ENCODE measurements at regions not wholly inside any gene's neighbourhood (a gene's known extent, or its start where the extent isn't known, plus 50 kb on each side); places are given as distances from the start of the nearest gene placed in this dataset.

GRCh38 chr10:21069278-21069677, 172.2 kb upstream of the NEBL start:
- DNase-seq (ENCODE audit: low spot score), result no peak
- Mint-ChIP-seq H3K27me3 (ENCODE audit: low read depth) (peaks cover 15% of the 10 kb centered on the region), H3K4me1 (ENCODE audit: low read depth) (peaks cover 8% of the 10 kb centered on the region), H3K27ac (ENCODE audit: unreplicated experiment) (no peak overlapping the region), H3K4me3 (ENCODE audit: unreplicated experiment) (no peak overlapping the region), H3K36me3 (ENCODE audit: low read depth) (no peaks in the 10 kb centered on the region), H3K9me3 (ENCODE audit: low read depth) (no peaks in the 10 kb centered on the region)
- TF ChIP-seq CTCF (IDR thresholded peaks at IDR 0.05), result no peak

- H3K4me3 Mint-ChIP-seq (ENCODE audit: unreplicated experiment), result no peak overlapping the region
- no peak for DNase-seq (ENCODE audit: low spot score)
- no peak for TF ChIP-seq CTCF (IDR thresholded peaks at IDR 0.05)
These were observed 171.0 kb upstream of the NEBL start for GRCh38 chr10:21068026-21068656.

GRCh38 chr10:21065621-21066248, 168.6 kb upstream of the NEBL start:
- H3K27me3 Mint-ChIP-seq (ENCODE audit: low read depth), result peaks cover 20% of the 10 kb centered on the region
- TF ChIP-seq CTCF (IDR thresholded peaks at IDR 0.05), result no peak
- H3K27ac Mint-ChIP-seq (ENCODE audit: unreplicated experiment), result no peak overlapping the region
- peaks cover 8% of the 10 kb centered on the region for H3K4me1 Mint-ChIP-seq (ENCODE audit: low read depth)
- H3K36me3 Mint-ChIP-seq (ENCODE audit: low read depth), result no peaks in the 10 kb centered on the region
- no peak overlapping the region for H3K4me3 Mint-ChIP-seq (ENCODE audit: unreplicated experiment)
- no peaks in the 10 kb centered on the region for H3K9me3 Mint-ChIP-seq (ENCODE audit: low read depth)
- no peak for DNase-seq (ENCODE audit: low spot score)

More at GRCh38 chr10:21068026-21068656, 171.0 kb upstream of the NEBL start:
- no peaks in the 10 kb centered on the region for H3K36me3 Mint-ChIP-seq (ENCODE audit: low read depth)
- H3K27me3 Mint-ChIP-seq (ENCODE audit: low read depth), result peaks cover 18% of the 10 kb centered on the region
- no peak overlapping the region for H3K27ac Mint-ChIP-seq (ENCODE audit: unreplicated experiment)
- no peaks in the 10 kb centered on the region for H3K9me3 Mint-ChIP-seq (ENCODE audit: low read depth)
- H3K4me1 Mint-ChIP-seq (ENCODE audit: low read depth), result peaks cover 8% of the 10 kb centered on the region

- peaks cover 3% of the 10 kb centered on the region for H3K36me3 Mint-ChIP-seq (ENCODE audit: low read depth)
- H3K4me1 Mint-ChIP-seq (ENCODE audit: low read depth), result no peaks in the 10 kb centered on the region
- H3K4me3 Mint-ChIP-seq (ENCODE audit: unreplicated experiment), result no peak overlapping the region
- H3K27me3 Mint-ChIP-seq (ENCODE audit: low read depth), result peaks cover 20% of the 10 kb centered on the region
- TF ChIP-seq CTCF (IDR thresholded peaks at IDR 0.05), result no peak
- no peak overlapping the region for H3K27ac Mint-ChIP-seq (ENCODE audit: unreplicated experiment)
- no peak for DNase-seq (ENCODE audit: low spot score)
- peaks cover 7% of the 10 kb centered on the region for H3K9me3 Mint-ChIP-seq (ENCODE audit: low read depth)
These were observed 164.9 kb upstream of the NEBL start for GRCh38 chr10:21061982-21062381.

GRCh38 chr10:21061184-21061583, 164.1 kb upstream of the NEBL start:
- Mint-ChIP-seq H3K27ac (ENCODE audit: unreplicated experiment) (no peak overlapping the region), H3K4me3 (ENCODE audit: unreplicated experiment) (no peak overlapping the region), H3K27me3 (ENCODE audit: low read depth) (peaks cover 20% of the 10 kb centered on the region), H3K9me3 (ENCODE audit: low read depth) (peaks cover 7% of the 10 kb centered on the region), H3K4me1 (ENCODE audit: low read depth) (no peaks in the 10 kb centered on the region), H3K36me3 (ENCODE audit: low read depth) (peaks cover 3% of the 10 kb centered on the region)
- no peak for DNase-seq (ENCODE audit: low spot score)
- no peak for TF ChIP-seq CTCF (IDR thresholded peaks at IDR 0.05)
